ENCODE measurements at regions not wholly inside any gene's neighbourhood (a gene's known extent, or its start where the extent isn't known, plus 50 kb on each side); places are given as distances from the start of the nearest gene placed in this dataset.

DNA sequence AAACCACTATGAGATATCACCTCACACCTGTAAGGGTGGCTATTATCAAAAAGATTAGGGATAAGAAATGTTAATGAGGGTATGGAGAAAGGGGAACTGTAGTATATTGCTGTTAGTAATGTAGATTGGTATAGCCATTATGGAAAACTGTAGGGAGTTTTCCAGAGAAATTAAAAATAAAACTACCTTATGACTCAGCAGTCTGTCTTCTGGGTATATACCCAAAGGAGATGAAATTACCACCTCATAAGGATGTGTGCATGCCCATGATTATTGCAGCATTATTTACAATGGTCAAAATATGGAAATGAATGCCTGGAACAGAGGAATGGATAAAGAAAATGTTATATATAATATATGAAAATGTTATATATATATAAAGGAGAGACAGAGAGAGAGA is 303.8 kb downstream of the METTL15 start:
- no peak for TF ChIP-seq EZH2phosphoT487 (IDR thresholded peaks at IDR 0.05; ENCODE audit: borderline replicate concordance)
- H3K27me3 ChIP-seq (ENCODE audit: insufficient read depth, low read length, poor library complexity, severe bottlenecking) = no peaks in the 10 kb centered on the region
- H3F3A ChIP-seq (ENCODE audit: low read depth) = no peaks in the 10 kb centered on the region
- no peak overlapping the region for H3K4me3 ChIP-seq (ENCODE audit: low read length, poor library complexity, severe bottlenecking)
- H3K9ac ChIP-seq (ENCODE audit: low read depth, low read length, poor library complexity, severe bottlenecking) = no peak overlapping the region
- no peaks in the 10 kb centered on the region for H3K9me3 ChIP-seq (ENCODE audit: insufficient read depth, low read depth, low read length)
- H4K20me1 ChIP-seq (ENCODE audit: insufficient read depth, low read length, poor library complexity, severe bottlenecking) = no peaks in the 10 kb centered on the region
- H2AFZ ChIP-seq (ENCODE audit: low read length) = no peak overlapping the region
- H3K79me2 ChIP-seq (ENCODE audit: insufficient read depth, low read length) = no peaks in the 10 kb centered on the region
- no peak overlapping the region for H3K4me2 ChIP-seq (ENCODE audit: low read depth, low read length, poor library complexity, severe bottlenecking)
- no peaks in the 10 kb centered on the region for H3K9me2 ChIP-seq (replicated peaks; ENCODE audit: low read depth, low read length)
- H3K4me1 ChIP-seq (ENCODE audit: insufficient read depth, low read length, poor library complexity, severe bottlenecking) = no peaks in the 10 kb centered on the region
- no peaks in the 10 kb centered on the region for H3K36me3 ChIP-seq (ENCODE audit: insufficient read depth, low read length)

DNA sequence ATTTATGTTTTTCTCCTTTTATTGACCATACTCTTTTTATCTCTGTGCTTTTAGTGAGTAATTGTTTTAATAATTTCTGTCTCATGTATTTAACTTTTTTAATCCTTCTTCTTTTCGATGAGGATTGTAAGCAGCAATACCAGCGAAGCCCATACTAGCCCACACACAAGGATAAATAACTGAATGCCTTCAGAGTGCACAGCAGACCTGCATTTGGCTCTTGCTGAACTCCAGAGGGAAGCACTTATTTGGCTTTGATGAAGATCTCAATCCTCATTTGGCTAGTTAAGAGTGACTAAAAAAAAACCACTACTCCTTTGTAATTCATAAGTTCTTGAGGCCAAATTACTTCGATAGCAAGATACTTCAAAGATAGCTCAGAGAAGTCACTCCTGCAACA is 293.3 kb downstream of the METTL15 start:
- no peaks in the 10 kb centered on the region for H3K36me3 ChIP-seq (ENCODE audit: insufficient read depth, low read length)
- no peaks in the 10 kb centered on the region for H3K27me3 ChIP-seq (ENCODE audit: insufficient read depth, low read length, poor library complexity, severe bottlenecking)
- no peak overlapping the region for H3K4me2 ChIP-seq (ENCODE audit: low read depth, low read length, poor library complexity, severe bottlenecking)

GRCh38 chr11:28400331-28401100 is 292.3 kb downstream of the METTL15 start:
- no peak for TF ChIP-seq EZH2phosphoT487 (IDR thresholded peaks at IDR 0.05; ENCODE audit: borderline replicate concordance)
- no peak for TF ChIP-seq CTCF (conservative IDR thresholded peaks at IDR 0.05; ENCODE audit: low read length)
- H3K27me3 ChIP-seq (ENCODE audit: insufficient read depth, low read length, poor library complexity, severe bottlenecking) = no peaks in the 10 kb centered on the region
- H3K4me2 ChIP-seq (ENCODE audit: low read depth, low read length, poor library complexity, severe bottlenecking) = no peak overlapping the region
- H2AFZ ChIP-seq (ENCODE audit: low read length) = no peak overlapping the region
- H3K9me2 ChIP-seq (replicated peaks; ENCODE audit: low read depth, low read length) = no peaks in the 10 kb centered on the region
- H3K4me3 ChIP-seq (ENCODE audit: low read length, poor library complexity, severe bottlenecking) = no peak overlapping the region
- H3K9me3 ChIP-seq (ENCODE audit: insufficient read depth, low read depth, low read length) = no peaks in the 10 kb centered on the region
- H3F3A ChIP-seq (ENCODE audit: low read depth) = no peaks in the 10 kb centered on the region
- H3K79me2 ChIP-seq (ENCODE audit: insufficient read depth, low read length) = no peaks in the 10 kb centered on the region
- H3K4me1 ChIP-seq (ENCODE audit: insufficient read depth, low read length, poor library complexity, severe bottlenecking) = no peaks in the 10 kb centered on the region
- H3K9ac ChIP-seq (ENCODE audit: low read depth, low read length, poor library complexity, severe bottlenecking) = no peak overlapping the region
- no peaks in the 10 kb centered on the region for H4K20me1 ChIP-seq (ENCODE audit: insufficient read depth, low read length, poor library complexity, severe bottlenecking)
- no peaks in the 10 kb centered on the region for H3K36me3 ChIP-seq (ENCODE audit: insufficient read depth, low read length)

More for the DNA sequence above, 293.3 kb downstream of the METTL15 start:
- H3K79me2 ChIP-seq (ENCODE audit: insufficient read depth, low read length) = no peaks in the 10 kb centered on the region
- H3K4me1 ChIP-seq (ENCODE audit: insufficient read depth, low read length, poor library complexity, severe bottlenecking) = no peaks in the 10 kb centered on the region
- no peak overlapping the region for H3K4me3 ChIP-seq (ENCODE audit: low read length, poor library complexity, severe bottlenecking)
- H2AFZ ChIP-seq (ENCODE audit: low read length) = no peak overlapping the region
- H4K20me1 ChIP-seq (ENCODE audit: insufficient read depth, low read length, poor library complexity, severe bottlenecking) = no peaks in the 10 kb centered on the region
- TF ChIP-seq CTCF (conservative IDR thresholded peaks at IDR 0.05; ENCODE audit: low read length) (no peak), EZH2phosphoT487 (IDR thresholded peaks at IDR 0.05; ENCODE audit: borderline replicate concordance) (no peak)
- no peak overlapping the region for H3K9ac ChIP-seq (ENCODE audit: low read depth, low read length, poor library complexity, severe bottlenecking)
- H3F3A ChIP-seq (ENCODE audit: low read depth) = no peaks in the 10 kb centered on the region
- no peaks in the 10 kb centered on the region for H3K9me3 ChIP-seq (ENCODE audit: insufficient read depth, low read depth, low read length)
- no peaks in the 10 kb centered on the region for H3K9me2 ChIP-seq (replicated peaks; ENCODE audit: low read depth, low read length)

GRCh38 chr11:28393348-28393747 is 285.2 kb downstream of the METTL15 start:
- TF ChIP-seq CTCF (conservative IDR thresholded peaks at IDR 0.05; ENCODE audit: low read length) (no peak), EZH2phosphoT487 (IDR thresholded peaks at IDR 0.05; ENCODE audit: borderline replicate concordance) (no peak)
- no peaks in the 10 kb centered on the region for H4K20me1 ChIP-seq (ENCODE audit: insufficient read depth, low read length, poor library complexity, severe bottlenecking)
- no peaks in the 10 kb centered on the region for H3F3A ChIP-seq (ENCODE audit: low read depth)
- no peaks in the 10 kb centered on the region for H3K79me2 ChIP-seq (ENCODE audit: insufficient read depth, low read length)
- no peak overlapping the region for H3K9ac ChIP-seq (ENCODE audit: low read depth, low read length, poor library complexity, severe bottlenecking)
- H3K4me2 ChIP-seq (ENCODE audit: low read depth, low read length, poor library complexity, severe bottlenecking) = no peak overlapping the region
- no peak overlapping the region for H3K4me3 ChIP-seq (ENCODE audit: low read length, poor library complexity, severe bottlenecking)
- no peaks in the 10 kb centered on the region for H3K27me3 ChIP-seq (ENCODE audit: insufficient read depth, low read length, poor library complexity, severe bottlenecking)
- no peaks in the 10 kb centered on the region for H3K36me3 ChIP-seq (ENCODE audit: insufficient read depth, low read length)
- H2AFZ ChIP-seq (ENCODE audit: low read length) = no peak overlapping the region
- no peaks in the 10 kb centered on the region for H3K9me2 ChIP-seq (replicated peaks; ENCODE audit: low read depth, low read length)
- H3K4me1 ChIP-seq (ENCODE audit: insufficient read depth, low read length, poor library complexity, severe bottlenecking) = no peaks in the 10 kb centered on the region
- H3K9me3 ChIP-seq (ENCODE audit: insufficient read depth, low read depth, low read length) = no peaks in the 10 kb centered on the region

Data from Loucy (cell line).